NCI-H1048 (cell line): ENCODE measurements at regions not wholly inside any gene's neighbourhood (a gene's known extent, or its start where the extent isn't known, plus 50 kb on each side); places are given as distances from the start of the nearest gene placed in this dataset.
"Not testable (repeated sequence)": the region's sequence is repeated elsewhere in the genome, so short reads cannot be mapped to it uniquely, and the experiment has no call there.

ENCODE experiments used
- DNase-seq: peaks from one replicate; lab custom pipeline; 2025; lab: John Stamatoyannopoulos, UW

- no peak for DNase-seq
These were observed 85.4 kb upstream of the OGFRL1 start for GRCh38 chr6:71203206-71203605.

- no peak for DNase-seq
These were observed 83.9 kb upstream of the OGFRL1 start for GRCh38 chr6:71204741-71205140.

- no peak for DNase-seq
These were observed 83.2 kb upstream of the OGFRL1 start for GRCh38 chr6:71205336-71205956.

GRCh38 chr6:71206089-71206488, 82.5 kb upstream of the OGFRL1 start:
- DNase-seq = no peak

- DNase-seq = no peak
These were observed 79.4 kb upstream of the OGFRL1 start for GRCh38 chr6:71209206-71209605.

- no peak for DNase-seq
These were observed 79.0 kb upstream of the OGFRL1 start for GRCh38 chr6:71209626-71210025.

GRCh38 chr6:71211799-71212198, 76.8 kb upstream of the OGFRL1 start:
- no peak for DNase-seq

GRCh38 chr6:71220466-71220865, 68.1 kb upstream of the OGFRL1 start:
- DNase-seq = no peak

- no peak for DNase-seq
These were observed 65.9 kb upstream of the OGFRL1 start for GRCh38 chr6:71222671-71223070.

- no peak for DNase-seq
These were observed 64.6 kb upstream of the OGFRL1 start for GRCh38 chr6:71224011-71224410.

GRCh38 chr6:71226151-71226550, 62.5 kb upstream of the OGFRL1 start:
- no peak for DNase-seq

GRCh38 chr6:71228461-71229041, 60.1 kb upstream of the OGFRL1 start:
- no peak for DNase-seq

- DNase-seq = no peak
These were observed 59.1 kb upstream of the OGFRL1 start for GRCh38 chr6:71229477-71229876.

GRCh38 chr6:71232890-71233289, 55.7 kb upstream of the OGFRL1 start:
- not testable (repeated sequence) for DNase-seq

GRCh38 chr6:71236926-71237434, 51.6 kb upstream of the OGFRL1 start:
- no peak for DNase-seq

- no peak for DNase-seq
These were observed 50.3 kb upstream of the OGFRL1 start for GRCh38 chr6:71238351-71238750.
